Mesothelial cell of epicardium (in vitro differentiated cells): ENCODE measurements at regions not wholly inside any gene's neighbourhood (a gene's known extent, or its start where the extent isn't known, plus 50 kb on each side); places are given as distances from the start of the nearest gene placed in this dataset.
"Not testable (repeated sequence)": the region's sequence is repeated elsewhere in the genome, so short reads cannot be mapped to it uniquely, and the experiment has no call there.

Source experiments
- DNase-seq, 2 experiments: peaks; one replicate each; pipeline ENCODE4 v3.0.0; 2021; ENCODE audit warnings: low spot score in 2 of 2; ENCODE audit not compliant: unreplicated experiment in 2 of 2
- H3K27ac Mint-ChIP-seq: 2 replicates; pipeline ENCODE4 v1.8.0; 2021; ENCODE audit warnings: mixed read lengths
- H3K27me3 Mint-ChIP-seq: 2 replicates; pipeline ENCODE4 v1.8.0; 2021; ENCODE audit warnings: low read depth, mixed read lengths
- H3K36me3 Mint-ChIP-seq: 2 replicates; pipeline ENCODE4 v1.8.0; 2021; ENCODE audit warnings: mixed read lengths
- H3K4me1 Mint-ChIP-seq: 2 replicates; pipeline ENCODE4 v1.8.0; 2021; ENCODE audit warnings: mixed read lengths
- H3K4me3 Mint-ChIP-seq: 2 replicates; pipeline ENCODE4 v1.8.0; 2021; ENCODE audit warnings: mild to moderate bottlenecking, moderate library complexity, mixed read lengths
- H3K9me3 Mint-ChIP-seq: 2 replicates; pipeline ENCODE4 v1.8.0; 2021; ENCODE audit warnings: mixed read lengths
- CTCF ChIP-seq: fragments of 200-600 bp; sonication (generic); IDR thresholded peaks from one replicate; pipeline ENCODE4 v1.5.0; 2021; ENCODE audit warnings: antibody characterized with exemption; ENCODE audit not compliant: unreplicated experiment

GRCh38 chr7:16265863-16266458 lies 155.4 kb downstream of the CRPPA start:
- Mint-ChIP-seq H3K9me3 (peaks cover 3% of the 10 kb centered on the region), H3K27me3 (no peaks in the 10 kb centered on the region), H3K27ac (no peak overlapping the region), H3K4me1 (peaks cover 21% of the 10 kb centered on the region), H3K36me3 (no peaks in the 10 kb centered on the region), H3K4me3 (no peak overlapping the region)
- no peak for TF ChIP-seq CTCF
- no peak for DNase-seq

GRCh38 chr7:16264823-16265804 lies 156.2 kb downstream of the CRPPA start:
- Mint-ChIP-seq H3K9me3 (peaks cover 3% of the 10 kb centered on the region), H3K27me3 (no peaks in the 10 kb centered on the region), H3K36me3 (no peaks in the 10 kb centered on the region), H3K27ac (no peak overlapping the region), H3K4me1 (peaks cover 23% of the 10 kb centered on the region), H3K4me3 (no peak overlapping the region)
- DNase-seq = no peak
- no peak for TF ChIP-seq CTCF

GRCh38 chr7:16264036-16264819 lies 157.1 kb downstream of the CRPPA start:
- Mint-ChIP-seq H3K27ac (no peak overlapping the region), H3K4me1 (peaks cover 23% of the 10 kb centered on the region), H3K27me3 (no peaks in the 10 kb centered on the region), H3K9me3 (peaks cover 3% of the 10 kb centered on the region), H3K36me3 (no peaks in the 10 kb centered on the region), H3K4me3 (no peak overlapping the region)
- TF ChIP-seq CTCF = no peak
- DNase-seq = no peak

GRCh38 chr7:16263377-16263776 lies 158.0 kb downstream of the CRPPA start:
- not testable (repeated sequence) for DNase-seq, H3K27me3 Mint-ChIP-seq, H3K4me3 Mint-ChIP-seq, H3K9me3 Mint-ChIP-seq, H3K27ac Mint-ChIP-seq, H3K36me3 Mint-ChIP-seq
- peaks cover 18% of the 10 kb centered on the region for H3K4me1 Mint-ChIP-seq

GRCh38 chr7:16261654-16262053 lies 159.7 kb downstream of the CRPPA start:
- no peak overlapping the region for H3K4me3 Mint-ChIP-seq
- no peak overlapping the region for H3K27ac Mint-ChIP-seq
- no peaks in the 10 kb centered on the region for H3K36me3 Mint-ChIP-seq
- H3K4me1 Mint-ChIP-seq = peaks cover 16% of the 10 kb centered on the region
- H3K27me3 Mint-ChIP-seq = no peaks in the 10 kb centered on the region
- TF ChIP-seq CTCF = no peak
- DNase-seq = no peak
- H3K9me3 Mint-ChIP-seq = no peaks in the 10 kb centered on the region

- DNase-seq = no peak
- H3K4me1 Mint-ChIP-seq = peaks cover 15% of the 10 kb centered on the region
- H3K9me3 Mint-ChIP-seq = peaks cover under 1% of the 10 kb centered on the region
- H3K27ac Mint-ChIP-seq = no peak overlapping the region
- no peak for TF ChIP-seq CTCF
- peaks cover 5% of the 10 kb centered on the region for H3K36me3 Mint-ChIP-seq
- H3K4me3 Mint-ChIP-seq = no peak overlapping the region
- no peaks in the 10 kb centered on the region for H3K27me3 Mint-ChIP-seq
Observed at GRCh38 chr7:16261100-16261499, 160.2 kb downstream of the CRPPA start.
